WTC11 (cell line): ENCODE measurements at regions not wholly inside any gene's neighbourhood (a gene's known extent, or its start where the extent isn't known, plus 50 kb on each side); places are given as distances from the start of the nearest gene placed in this dataset.

Experiments
- ATAC-seq: fragments of 200-7000 bp; cut with Tn5 transposase; 2 replicates; pipeline ENCODE4 v1.10.0; 2021; ENCODE audit warnings: mild to moderate bottlenecking, moderate library complexity
- CTCF ChIA-PET: fragments of 300-600 bp; sonication (Branson Sonifier 250); formaldehyde crosslinking; loops from one replicate; lab custom pipeline; 2021; ENCODE audit warnings: antibody characterized with exemption; lab: Charles Lee
- POLR2A ChIA-PET: fragments of 350-600 bp; sonication (Branson Sonifier 250); formaldehyde crosslinking; loops from one replicate; lab custom pipeline; 2021; ENCODE audit warnings: antibody characterized with exemption; lab: Charles Lee
- DNase-seq: peaks from one replicate; pipeline ENCODE4 v3.0.0; 2021; ENCODE audit warnings: low spot score
- H3K27ac Mint-ChIP-seq: 2 replicates; pipeline ENCODE4 v1.8.0; 2021; ENCODE audit warnings: mixed read lengths
- H3K27me3 Mint-ChIP-seq: 2 replicates; pipeline ENCODE4 v1.8.0; 2021; ENCODE audit warnings: low read depth, mild to moderate bottlenecking, moderate library complexity, mixed read lengths
- H3K36me3 Mint-ChIP-seq: 2 replicates; pipeline ENCODE4 v1.8.0; 2021; ENCODE audit warnings: mixed read lengths
- H3K4me1 Mint-ChIP-seq: 2 replicates; pipeline ENCODE4 v1.8.0; 2022; ENCODE audit warnings: mixed read lengths
- H3K4me3 Mint-ChIP-seq: 2 replicates; pipeline ENCODE4 v1.8.0; 2021; ENCODE audit warnings: mild to moderate bottlenecking, moderate library complexity, mixed read lengths
- H3K9me3 Mint-ChIP-seq: 2 replicates; pipeline ENCODE4 v1.8.0; 2021; ENCODE audit warnings: mixed read lengths
- ARID4B ChIP-seq: sonication (generic); formaldehyde crosslinking; IDR thresholded peaks from 2 replicates; pipeline ENCODE4 v1.8.0; 2023; ENCODE audit warnings: missing genetic modification reagents, mild to moderate bottlenecking, borderline replicate concordance
- CREB1 ChIP-seq: sonication (generic); formaldehyde crosslinking; IDR thresholded peaks from 2 replicates; pipeline ENCODE4 v1.8.0; 2023; ENCODE audit warnings: mild to moderate bottlenecking, missing genetic modification reagents
- CREM ChIP-seq: sonication (generic); formaldehyde crosslinking; IDR thresholded peaks from 2 replicates; pipeline ENCODE4 v1.8.1; 2022; ENCODE audit warnings: mild to moderate bottlenecking, missing genetic modification reagents, moderate library complexity
- FOXK1 ChIP-seq: sonication (generic); formaldehyde crosslinking; IDR thresholded peaks from 2 replicates; pipeline ENCODE4 v1.8.0; 2022; ENCODE audit warnings: mild to moderate bottlenecking, moderate library complexity, missing genetic modification reagents
- FOXP1 ChIP-seq: sonication (generic); formaldehyde crosslinking; IDR thresholded peaks from 2 replicates; pipeline ENCODE4 v1.8.0; 2022; ENCODE audit warnings: missing genetic modification reagents, mild to moderate bottlenecking, moderate library complexity, borderline replicate concordance
- NFYB ChIP-seq: sonication (generic); formaldehyde crosslinking; conservative IDR thresholded peaks from 2 replicates; pipeline ENCODE4 v1.8.0; 2022; ENCODE audit warnings: low read depth, missing genetic modification reagents
- RELA ChIP-seq: sonication (generic); formaldehyde crosslinking; IDR thresholded peaks from 2 replicates; pipeline ENCODE4 v1.8.1; 2022; ENCODE audit warnings: missing genetic modification reagents, mild to moderate bottlenecking, borderline replicate concordance
- RORB ChIP-seq: fragments of 250-450 bp; sonication (Bioruptor Pico); IDR thresholded peaks from 2 replicates; pipeline ENCODE4 v1.9.0; 2021; ENCODE audit warnings: mild to moderate bottlenecking
- TEAD4 ChIP-seq: sonication (generic); formaldehyde crosslinking; IDR thresholded peaks from 2 replicates; pipeline ENCODE4 v1.8.0; 2022; ENCODE audit warnings: mild to moderate bottlenecking, missing genetic modification reagents
- ZMAT4 ChIP-seq: fragments of 250-450 bp; sonication (Bioruptor Pico); IDR thresholded peaks from 2 replicates; pipeline ENCODE4 v1.9.0; 2021; ENCODE audit warnings: mild to moderate bottlenecking
- ZNF396 ChIP-seq: fragments of 250-450 bp; sonication (Bioruptor Pico); IDR thresholded peaks from 2 replicates; pipeline ENCODE4 v1.8.0; 2021; ENCODE audit warnings: mild to moderate bottlenecking, moderate library complexity, borderline replicate concordance
- ZNF416 ChIP-seq: fragments of 250-450 bp; sonication (Bioruptor Pico); IDR thresholded peaks from 2 replicates; pipeline ENCODE4 v1.9.0; 2021; ENCODE audit warnings: mild to moderate bottlenecking, inconsistent platforms
- ZNF423 ChIP-seq: fragments of 250-450 bp; sonication (Bioruptor Pico); IDR thresholded peaks from 2 replicates; pipeline ENCODE4 v2.1.2; 2022; ENCODE audit warnings: mild to moderate bottlenecking, moderate library complexity
- ZNF425 ChIP-seq: fragments of 250-450 bp; sonication (Bioruptor Pico); conservative IDR thresholded peaks from 2 replicates; pipeline ENCODE4 v1.9.0; 2021; ENCODE audit warnings: mild to moderate bottlenecking
- ZSCAN18 ChIP-seq: fragments of 250-450 bp; sonication (Bioruptor Pico); IDR thresholded peaks from 2 replicates; pipeline ENCODE4 v2.1.2; 2022; ENCODE audit warnings: mild to moderate bottlenecking, moderate library complexity
- TF ChIP-seq, protein P1 (sequence below): sonication (generic); formaldehyde crosslinking; conservative IDR thresholded peaks from 2 replicates; pipeline ENCODE4 v1.8.1; 2023; ENCODE audit warnings: mild to moderate bottlenecking, low read depth, missing genetic modification reagents, moderate library complexity
- TF ChIP-seq, protein P2 (sequence below): sonication (generic); formaldehyde crosslinking; IDR thresholded peaks from 2 replicates; pipeline ENCODE4 v1.8.0; 2022; ENCODE audit warnings: mild to moderate bottlenecking, missing genetic modification reagents
- TF ChIP-seq, protein P3 (sequence below): sonication (generic); formaldehyde crosslinking; IDR thresholded peaks from 2 replicates; pipeline ENCODE4 v1.8.1; 2022; ENCODE audit warnings: mild to moderate bottlenecking, moderate library complexity, missing genetic modification reagents

- Mint-ChIP-seq H3K4me3 (no peak overlapping the region), H3K27me3 (no peaks in the 10 kb centered on the region), H3K36me3 (peaks cover 66% of the 10 kb centered on the region)
- CTCF ChIA-PET: no interaction called here
- no peak for ATAC-seq
- no peak for TF ChIP-seq FOXP1
- no peak for TF ChIP-seq ARID4B (CRISPR knock-in tag)
- TF ChIP-seq FOXK1 (CRISPR knock-in tag): no peak
- TF ChIP-seq CREM (CRISPR knock-in tag): no peak
- no peak for TF ChIP-seq NFYB (CRISPR knock-in tag)
- TF ChIP-seq, all 79 proteins: peak for 0
- Mint-ChIP-seq H3K4me1 (peaks cover 7% of the 10 kb centered on the region), H3K9me3 (peaks cover 49% of the 10 kb centered on the region), H3K27ac (no peak overlapping the region)
- POLR2A ChIA-PET: interaction anchor here (0.6 kb wide), 1 partner anchor 476 kb away, joined by 4 read pairs; no protein-coding TSS in a partner anchor
- DNase-seq: no peak
Observed at GRCh38 chr16:11488304-11488703, 98.4 kb downstream of the LITAF start.

DNA sequence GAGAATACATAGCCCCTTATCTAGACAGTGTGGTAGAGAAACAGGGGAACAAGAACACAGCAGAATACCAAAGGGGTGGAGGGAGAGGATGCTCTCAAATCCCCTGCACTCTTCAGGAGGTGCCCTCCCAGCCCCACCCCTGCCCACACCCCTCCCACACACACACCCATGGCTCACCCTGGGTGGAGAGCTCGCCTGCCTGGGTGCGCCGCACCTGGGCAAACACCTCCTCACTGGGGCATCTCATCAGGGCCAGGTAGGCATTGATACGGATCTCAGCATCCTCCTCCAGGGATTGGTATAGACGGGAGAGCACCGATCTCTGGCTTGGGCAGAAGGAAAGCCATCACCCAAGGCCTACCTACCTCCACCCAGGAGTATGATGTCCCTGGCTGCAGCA lies 95.2 kb downstream of the LITAF start:
- POLR2A ChIA-PET: no interaction called here
- no peak overlapping the region for H3K4me3 Mint-ChIP-seq
- H3K4me1 Mint-ChIP-seq: peaks cover 15% of the 10 kb centered on the region
- ATAC-seq (no peak), DNase-seq (no peak)
- TF ChIP-seq ZNF425 (CRISPR knock-in tag) (no peak), ZNF423 (no peak), RORB (CRISPR knock-in tag) (no peak), RELA (CRISPR knock-in tag) (no peak), TEAD4 (no peak), ZMAT4 (no peak), ZNF416 (no peak), ZNF396 (no peak), ZSCAN18 (CRISPR knock-in tag) (no peak), CREB1 (CRISPR knock-in tag) (no peak)
- TF ChIP-seq, protein P1, sequence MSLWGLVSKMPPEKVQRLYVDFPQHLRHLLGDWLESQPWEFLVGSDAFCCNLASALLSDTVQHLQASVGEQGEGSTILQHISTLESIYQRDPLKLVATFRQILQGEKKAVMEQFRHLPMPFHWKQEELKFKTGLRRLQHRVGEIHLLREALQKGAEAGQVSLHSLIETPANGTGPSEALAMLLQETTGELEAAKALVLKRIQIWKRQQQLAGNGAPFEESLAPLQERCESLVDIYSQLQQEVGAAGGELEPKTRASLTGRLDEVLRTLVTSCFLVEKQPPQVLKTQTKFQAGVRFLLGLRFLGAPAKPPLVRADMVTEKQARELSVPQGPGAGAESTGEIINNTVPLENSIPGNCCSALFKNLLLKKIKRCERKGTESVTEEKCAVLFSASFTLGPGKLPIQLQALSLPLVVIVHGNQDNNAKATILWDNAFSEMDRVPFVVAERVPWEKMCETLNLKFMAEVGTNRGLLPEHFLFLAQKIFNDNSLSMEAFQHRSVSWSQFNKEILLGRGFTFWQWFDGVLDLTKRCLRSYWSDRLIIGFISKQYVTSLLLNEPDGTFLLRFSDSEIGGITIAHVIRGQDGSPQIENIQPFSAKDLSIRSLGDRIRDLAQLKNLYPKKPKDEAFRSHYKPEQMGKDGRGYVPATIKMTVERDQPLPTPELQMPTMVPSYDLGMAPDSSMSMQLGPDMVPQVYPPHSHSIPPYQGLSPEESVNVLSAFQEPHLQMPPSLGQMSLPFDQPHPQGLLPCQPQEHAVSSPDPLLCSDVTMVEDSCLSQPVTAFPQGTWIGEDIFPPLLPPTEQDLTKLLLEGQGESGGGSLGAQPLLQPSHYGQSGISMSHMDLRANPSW (CRISPR knock-in tag): no peak
- TF ChIP-seq, protein P2, sequence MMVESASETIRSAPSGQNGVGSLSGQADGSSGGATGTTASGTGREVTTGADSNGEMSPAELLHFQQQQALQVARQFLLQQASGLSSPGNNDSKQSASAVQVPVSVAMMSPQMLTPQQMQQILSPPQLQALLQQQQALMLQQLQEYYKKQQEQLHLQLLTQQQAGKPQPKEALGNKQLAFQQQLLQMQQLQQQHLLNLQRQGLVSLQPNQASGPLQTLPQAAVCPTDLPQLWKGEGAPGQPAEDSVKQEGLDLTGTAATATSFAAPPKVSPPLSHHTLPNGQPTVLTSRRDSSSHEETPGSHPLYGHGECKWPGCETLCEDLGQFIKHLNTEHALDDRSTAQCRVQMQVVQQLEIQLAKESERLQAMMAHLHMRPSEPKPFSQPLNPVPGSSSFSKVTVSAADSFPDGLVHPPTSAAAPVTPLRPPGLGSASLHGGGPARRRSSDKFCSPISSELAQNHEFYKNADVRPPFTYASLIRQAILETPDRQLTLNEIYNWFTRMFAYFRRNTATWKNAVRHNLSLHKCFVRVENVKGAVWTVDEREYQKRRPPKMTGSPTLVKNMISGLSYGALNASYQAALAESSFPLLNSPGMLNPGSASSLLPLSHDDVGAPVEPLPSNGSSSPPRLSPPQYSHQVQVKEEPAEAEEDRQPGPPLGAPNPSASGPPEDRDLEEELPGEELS: no peak
- TF ChIP-seq, protein P3, sequence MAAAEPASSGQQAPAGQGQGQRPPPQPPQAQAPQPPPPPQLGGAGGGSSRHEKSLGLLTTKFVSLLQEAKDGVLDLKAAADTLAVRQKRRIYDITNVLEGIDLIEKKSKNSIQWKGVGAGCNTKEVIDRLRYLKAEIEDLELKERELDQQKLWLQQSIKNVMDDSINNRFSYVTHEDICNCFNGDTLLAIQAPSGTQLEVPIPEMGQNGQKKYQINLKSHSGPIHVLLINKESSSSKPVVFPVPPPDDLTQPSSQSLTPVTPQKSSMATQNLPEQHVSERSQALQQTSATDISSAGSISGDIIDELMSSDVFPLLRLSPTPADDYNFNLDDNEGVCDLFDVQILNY (CRISPR knock-in tag): no peak
- CTCF ChIA-PET: no interaction called here
- peaks cover 38% of the 10 kb centered on the region for H3K36me3 Mint-ChIP-seq
- no peak overlapping the region for H3K27ac Mint-ChIP-seq
- peaks cover 24% of the 10 kb centered on the region for H3K9me3 Mint-ChIP-seq
- H3K27me3 Mint-ChIP-seq: no peaks in the 10 kb centered on the region
